PFSK-1 (cell line): ENCODE measurements at regions not wholly inside any gene's neighbourhood (a gene's known extent, or its start where the extent isn't known, plus 50 kb on each side); places are given as distances from the start of the nearest gene placed in this dataset.

Experiments
- FOXP2 ChIP-seq: optimal IDR thresholded peaks from 2 replicates; pipeline ENCODE3; 2011; ENCODE audit warnings: borderline replicate concordance, control low read depth, inconsistent platforms; ENCODE audit not compliant: insufficient read depth; ENCODE audit errors: extremely low read length, extremely low read depth
- POLR2AphosphoS5 ChIP-seq: IDR thresholded peaks from 2 replicates; pipeline ENCODE4 v1.6.1; 2012; ENCODE audit warnings: low read depth, mild to moderate bottlenecking, control low read depth, low read length, moderate library complexity
- REST ChIP-seq, 2 experiments: IDR thresholded peaks; 2 replicates each; pipeline versions ENCODE4 v1.6.1 to v1.8.0; 2011 to 2012; ENCODE audit warnings: low read depth in 2 of 2, low read length in 2 of 2, control low read depth in 1 of 2, inconsistent platforms in 1 of 2, mild to moderate bottlenecking in 1 of 2, moderate library complexity in 1 of 2; ENCODE audit not compliant: insufficient read depth in 1 of 2
- SIN3A ChIP-seq: IDR thresholded peaks from 2 replicates; pipeline ENCODE4 v1.6.1; 2012; ENCODE audit warnings: mild to moderate bottlenecking, low read length, moderate library complexity, borderline replicate concordance; ENCODE audit not compliant: insufficient read depth
- TAF1 ChIP-seq: IDR thresholded peaks from 2 replicates; pipeline ENCODE4 v1.6.1; 2012; ENCODE audit warnings: low read length, control low read depth, borderline replicate concordance; ENCODE audit not compliant: insufficient read depth

GRCh38 chr18:60894254-60894945, 438.8 kb upstream of the CDH20 start:
- TF ChIP-seq FOXP2, result no peak
- no peak for TF ChIP-seq SIN3A
- TF ChIP-seq TAF1, result no peak
- no peak for TF ChIP-seq REST (IDR thresholded peaks at IDR 0.05; ENCODE audit: insufficient read depth in 1 of 2, low read depth in 2 of 2, low read length in 2 of 2)
- no peak for TF ChIP-seq POLR2AphosphoS5

GRCh38 chr18:60895181-60895580, 438.0 kb upstream of the CDH20 start:
- TF ChIP-seq POLR2AphosphoS5 (no peak), TAF1 (no peak), REST (IDR thresholded peaks at IDR 0.05; ENCODE audit: insufficient read depth in 1 of 2, low read depth in 2 of 2, low read length in 2 of 2) (no peak), FOXP2 (no peak), SIN3A (no peak)

- TF ChIP-seq POLR2AphosphoS5, result no peak
- no peak for TF ChIP-seq FOXP2
- TF ChIP-seq TAF1, result no peak
- TF ChIP-seq SIN3A, result no peak
- TF ChIP-seq REST (IDR thresholded peaks at IDR 0.05; ENCODE audit: insufficient read depth in 1 of 2, low read depth in 2 of 2, low read length in 2 of 2), result no peak
Observed at GRCh38 chr18:60898111-60898510, 435.1 kb upstream of the CDH20 start.

GRCh38 chr18:60905699-60906098, 427.5 kb upstream of the CDH20 start:
- TF ChIP-seq FOXP2 (no peak), POLR2AphosphoS5 (no peak), TAF1 (no peak), REST (IDR thresholded peaks at IDR 0.05; ENCODE audit: insufficient read depth in 1 of 2, low read depth in 2 of 2, low read length in 2 of 2) (no peak), SIN3A (no peak)

- no peak for TF ChIP-seq REST (IDR thresholded peaks at IDR 0.05; ENCODE audit: insufficient read depth in 1 of 2, low read depth in 2 of 2, low read length in 2 of 2)
- TF ChIP-seq SIN3A, result no peak
- TF ChIP-seq FOXP2, result no peak
Observed at GRCh38 chr18:60910534-60910933, 422.7 kb upstream of the CDH20 start.
